ENCODE measurements at regions not wholly inside any gene's neighbourhood (a gene's known extent, or its start where the extent isn't known, plus 50 kb on each side); places are given as distances from the start of the nearest gene placed in this dataset.

GRCh38 chr3:34225821-34226366 is 427.5 kb downstream of the PDCD6IP start:
- TF ChIP-seq CTCF (conservative IDR thresholded peaks at IDR 0.05) (no peak), EZH2 (IDR thresholded peaks at IDR 0.05; ENCODE audit: low read depth) (no peak)
